Cardiac fibroblast (primary cell): ENCODE measurements at regions not wholly inside any gene's neighbourhood (a gene's known extent, or its start where the extent isn't known, plus 50 kb on each side); places are given as distances from the start of the nearest gene placed in this dataset.
"Not testable (repeated sequence)": the region's sequence is repeated elsewhere in the genome, so short reads cannot be mapped to it uniquely, and the experiment has no call there.

ENCODE experiments used
- DNase-seq, 2 donors: peaks; one replicate each; pipeline versions ENCODE4 v3.0.0 to v3.0.0-alpha.2; 2010; ENCODE audit warnings: low read depth in 2 of 2
- H3K4me3 ChIP-seq, 2 donors: replicated peaks in 1 of 2; 1 replicate in 1 of 2; 2 replicates in 1 of 2; pipeline ENCODE4 v1.5.1; 2011; ENCODE audit warnings: low read depth in 2 of 2, low read length in 2 of 2, mild to moderate bottlenecking in 2 of 2, moderate library complexity in 1 of 2
- CTCF ChIP-seq: IDR thresholded peaks from one replicate; pipeline ENCODE4 v1.5.1; 2011; ENCODE audit warnings: low read depth, mild to moderate bottlenecking, low read length, inconsistent platforms

GRCh38 chr10:3874990-3875841 is 90.2 kb upstream of the KLF6 start:
- TF ChIP-seq CTCF, result no peak
- DNase-seq, result no peak
- no peak overlapping the region for H3K4me3 ChIP-seq

GRCh38 chr10:3874610-3874989 is 89.6 kb upstream of the KLF6 start:
- H3K4me3 ChIP-seq, DNase-seq: not testable (repeated sequence)

GRCh38 chr10:3873728-3874461 is 88.9 kb upstream of the KLF6 start:
- DNase-seq, result peak; percentile 84 to 85
- H3K4me3 ChIP-seq, result no peak overlapping the region
- no peak for TF ChIP-seq CTCF

- TF ChIP-seq CTCF, result no peak
- no peak overlapping the region for H3K4me3 ChIP-seq
- DNase-seq, result no peak
Observed at GRCh38 chr10:3872712-3873329, 87.8 kb upstream of the KLF6 start.

- TF ChIP-seq CTCF, result no peak
- no peak for DNase-seq
- no peak overlapping the region for H3K4me3 ChIP-seq
Observed at GRCh38 chr10:3871424-3871996, 86.5 kb upstream of the KLF6 start.

- no peak overlapping the region for H3K4me3 ChIP-seq
- TF ChIP-seq CTCF, result no peak
- DNase-seq, result no peak
Observed at GRCh38 chr10:3869036-3869435, 84.0 kb upstream of the KLF6 start.

- no peak for DNase-seq
- TF ChIP-seq CTCF, result no peak
- no peak overlapping the region for H3K4me3 ChIP-seq
Observed at GRCh38 chr10:3868271-3868664, 83.3 kb upstream of the KLF6 start.
